Stimulated activated CD4-positive, alpha-beta T cell treated with anti-CD3 and anti-CD28 coated beads, Interleukin-1b, Interleukin-23, amount 100 ng/mL, for 48 hours (primary cell): ENCODE measurements at regions not wholly inside any gene's neighbourhood (a gene's known extent, or its start where the extent isn't known, plus 50 kb on each side); places are given as distances from the start of the nearest gene placed in this dataset.

Experiments
- DNase-seq: peaks from one replicate; pipeline ENCODE4 v3.0.0-alpha.2; 2020

DNA sequence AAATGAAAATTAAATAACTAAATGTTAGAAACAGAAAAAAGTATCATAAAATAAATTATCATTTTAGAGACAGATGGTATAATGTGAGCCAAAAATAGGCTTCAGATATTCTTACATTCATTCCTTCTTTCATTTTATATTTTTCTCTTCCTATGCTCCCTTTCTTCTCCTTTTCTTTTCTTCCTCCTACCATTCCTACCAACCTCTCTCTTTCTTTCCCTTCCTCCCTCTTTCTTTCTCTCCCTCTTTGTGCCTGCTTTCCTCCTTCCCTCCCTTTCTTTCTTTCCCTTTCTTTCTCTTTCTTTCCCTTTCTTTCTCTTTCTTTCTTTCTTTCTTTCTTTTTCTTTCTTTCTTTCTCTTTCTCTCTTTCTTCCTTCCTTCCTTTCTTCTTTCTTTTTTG, 275.6 kb upstream of the ELAC2 start:
- no peak for DNase-seq

GRCh38 chr17:13292291-13292690, 274.5 kb upstream of the ELAC2 start:
- DNase-seq = no peak

- no peak for DNase-seq
Measured at GRCh38 chr17:13288248-13288647, 270.4 kb upstream of the ELAC2 start.

GRCh38 chr17:13287226-13287625, 269.4 kb upstream of the ELAC2 start:
- no peak for DNase-seq

DNA sequence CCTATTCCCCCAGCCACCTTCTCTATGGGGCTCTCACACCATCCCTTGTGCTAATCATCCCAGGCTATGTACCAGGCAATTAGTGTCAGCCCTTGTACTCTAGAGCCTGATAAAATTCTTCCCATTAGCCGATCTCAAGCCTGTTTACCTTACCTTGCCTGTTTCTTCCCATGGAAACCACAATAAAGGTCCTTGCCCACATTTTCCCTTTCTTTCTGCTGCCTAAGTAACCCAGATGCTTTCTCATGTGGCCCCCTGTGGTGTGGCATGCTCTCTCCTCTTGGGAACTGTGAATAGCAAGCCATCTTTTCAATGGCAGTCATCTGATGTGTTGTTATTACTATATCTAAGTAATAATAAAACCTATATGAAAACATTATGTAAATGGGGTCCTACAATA, 265.8 kb upstream of the ELAC2 start:
- DNase-seq = no peak

DNA sequence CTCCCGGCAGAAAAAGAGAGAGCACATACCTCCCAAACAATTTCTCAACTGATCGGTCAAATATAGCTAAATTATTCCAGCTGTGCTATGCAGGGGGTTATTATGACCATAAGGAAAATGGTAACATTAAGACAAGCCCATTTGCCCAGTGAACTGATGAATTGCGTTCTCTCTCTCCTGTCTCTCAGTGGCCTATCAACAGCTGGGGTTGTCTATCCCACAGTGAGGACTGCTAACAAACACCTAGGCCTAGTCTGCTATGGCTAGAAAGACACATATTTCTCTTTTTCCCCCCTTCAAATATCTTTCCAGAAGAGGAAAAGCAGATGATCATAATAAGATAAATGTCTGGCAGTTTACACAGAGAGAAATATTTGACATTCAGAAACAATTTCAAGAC, 263.8 kb upstream of the ELAC2 start:
- no peak for DNase-seq

DNA sequence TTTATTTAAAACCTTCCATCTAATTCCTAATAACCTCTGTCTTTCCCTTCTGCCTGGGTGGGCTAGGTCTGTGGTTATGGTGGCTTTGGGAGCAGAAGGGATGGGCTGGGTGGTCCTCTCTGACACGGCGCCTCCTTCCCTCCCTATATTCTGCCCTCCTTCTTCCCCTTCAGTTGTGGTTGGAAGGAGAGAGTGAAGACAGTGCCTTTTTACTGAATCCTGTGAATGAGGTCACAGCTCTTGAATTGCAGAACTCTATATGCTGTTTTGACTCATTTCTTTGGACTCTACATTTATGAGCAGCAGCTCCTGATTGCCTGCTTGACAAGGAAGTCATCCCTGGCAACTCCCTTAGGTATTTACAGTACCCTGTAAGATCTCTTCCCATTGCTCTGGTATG, 256.0 kb upstream of the ELAC2 start:
- DNase-seq = no peak

DNA sequence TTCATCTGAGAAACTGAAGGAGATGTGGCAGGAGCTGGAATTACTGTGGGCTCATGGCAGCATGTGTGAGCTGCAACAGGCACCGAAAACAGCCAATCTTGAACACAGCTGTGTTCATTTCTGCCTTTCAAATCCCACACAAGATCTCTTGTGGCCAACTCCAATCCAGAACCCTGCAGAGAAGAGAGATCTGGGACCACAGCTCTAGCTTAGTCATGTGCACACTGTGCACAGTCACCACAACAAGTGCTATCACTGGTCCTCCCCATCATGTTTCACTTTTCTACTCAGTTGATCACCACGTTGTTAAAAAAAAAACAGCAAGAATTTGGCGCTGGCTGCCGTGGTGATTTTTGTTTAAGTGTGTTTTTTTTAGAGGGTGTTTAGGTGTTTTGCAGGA, 254.5 kb upstream of the ELAC2 start:
- no peak for DNase-seq

DNA sequence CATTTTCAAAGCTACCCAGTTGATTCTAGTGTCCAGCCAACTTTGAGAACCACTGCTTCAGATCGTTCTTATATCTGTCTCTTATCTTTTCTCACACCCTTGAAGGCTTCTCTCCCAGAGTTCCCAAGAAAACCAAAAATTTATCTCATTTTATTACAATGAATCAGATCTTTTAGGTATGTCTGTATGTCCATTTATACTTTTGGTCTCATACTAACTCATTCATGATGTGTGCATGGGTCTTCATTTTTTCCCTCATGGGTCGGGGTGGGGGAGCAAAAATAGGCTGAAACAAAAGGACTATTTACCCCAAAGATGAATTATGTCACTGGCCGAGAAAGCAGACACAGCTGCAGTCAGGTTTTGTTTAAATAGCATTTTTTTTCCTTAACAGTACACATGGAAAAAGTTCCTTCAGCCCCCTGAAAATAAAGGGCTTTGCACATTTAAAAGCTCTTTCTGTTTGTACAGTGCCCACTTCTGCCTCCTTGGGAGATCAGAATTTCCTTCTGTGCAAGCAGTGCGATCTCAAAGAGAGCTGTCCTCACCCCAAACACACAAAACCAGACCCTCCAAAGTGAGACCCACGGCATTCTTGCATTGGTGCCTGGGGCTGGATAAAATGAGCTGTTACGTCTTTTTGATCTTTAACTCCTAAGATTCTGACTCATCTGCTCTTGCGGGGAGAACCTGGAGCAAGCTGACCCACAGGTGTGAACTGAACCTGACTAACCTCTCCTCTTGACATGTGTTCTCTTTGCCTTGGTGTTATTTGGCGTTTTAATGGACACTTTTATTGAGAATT, 251.2 kb upstream of the ELAC2 start:
- no peak for DNase-seq

- no peak for DNase-seq
Measured at GRCh38 chr17:13266606-13267005, 248.8 kb upstream of the ELAC2 start.

- no peak for DNase-seq
Measured at GRCh38 chr17:13265311-13265710, 247.5 kb upstream of the ELAC2 start.

DNA sequence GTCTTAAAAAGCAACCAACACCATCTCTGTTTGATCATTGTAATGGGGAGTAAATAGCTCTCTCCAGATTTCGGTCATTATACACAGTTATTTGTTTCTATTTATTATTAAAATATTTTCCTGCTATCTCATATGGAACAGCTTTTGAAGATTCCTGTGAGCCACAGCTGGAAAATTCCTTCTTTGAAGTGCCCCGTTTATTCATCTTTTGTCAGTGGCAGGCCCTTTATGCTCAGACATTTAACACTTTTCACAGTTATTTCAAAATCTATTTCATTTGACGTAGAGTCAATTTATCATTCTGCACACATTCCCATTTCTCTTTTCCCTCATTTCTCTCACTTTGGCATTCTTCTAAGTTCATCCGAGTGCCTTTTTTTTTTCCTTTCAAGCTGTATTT, 245.9 kb upstream of the ELAC2 start:
- DNase-seq = no peak

DNA sequence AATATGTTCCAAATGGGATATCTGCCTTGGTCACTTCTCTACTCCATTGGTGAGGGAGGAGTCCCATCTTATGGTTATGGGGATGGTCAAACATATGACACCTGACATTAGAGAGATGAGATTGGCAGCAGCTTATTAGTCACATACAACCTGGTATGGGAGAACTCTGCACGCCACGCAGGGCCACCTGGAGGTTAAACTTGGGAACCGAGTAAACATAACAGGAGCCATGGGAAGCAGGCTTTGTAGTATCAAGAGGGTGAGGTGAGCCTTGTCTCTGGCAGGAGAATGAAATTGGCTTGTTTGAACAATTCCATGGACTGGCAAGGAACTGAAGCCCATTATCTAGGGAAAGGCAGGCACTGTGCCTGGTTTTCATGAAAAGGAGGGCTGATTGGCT, 238.7 kb upstream of the ELAC2 start:
- no peak for DNase-seq

DNA sequence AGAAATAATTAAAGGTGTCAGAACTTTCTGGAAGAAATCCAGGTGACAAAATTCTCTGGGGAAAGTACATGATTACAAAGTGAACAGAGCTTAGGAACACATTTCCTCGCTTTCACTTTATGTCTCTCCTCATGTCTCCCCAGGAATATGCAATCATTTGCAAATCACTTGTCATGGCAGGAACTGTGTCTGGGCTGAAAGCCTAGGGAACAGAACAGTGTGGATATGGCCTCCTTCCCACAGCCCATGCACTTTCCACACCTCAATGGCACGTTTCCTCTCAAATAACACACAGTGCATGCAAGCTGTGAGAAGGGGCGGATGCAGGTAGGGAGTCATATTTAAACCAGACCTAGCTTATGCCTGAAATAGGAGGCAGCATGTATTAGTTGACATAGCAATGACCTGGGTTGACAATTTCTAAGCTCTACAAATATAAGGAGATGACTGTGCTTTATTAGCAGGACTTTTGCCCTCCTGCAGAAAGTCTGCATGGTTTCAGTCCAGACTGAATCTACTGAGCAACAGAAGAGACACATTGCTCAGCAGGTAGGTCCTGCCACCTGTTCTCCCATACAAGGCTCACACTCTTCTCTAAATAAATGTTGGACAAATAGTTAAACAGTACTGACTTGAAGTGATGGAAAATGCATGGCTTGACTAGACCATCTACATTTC, 236.0 kb upstream of the ELAC2 start:
- DNase-seq = no peak

DNA sequence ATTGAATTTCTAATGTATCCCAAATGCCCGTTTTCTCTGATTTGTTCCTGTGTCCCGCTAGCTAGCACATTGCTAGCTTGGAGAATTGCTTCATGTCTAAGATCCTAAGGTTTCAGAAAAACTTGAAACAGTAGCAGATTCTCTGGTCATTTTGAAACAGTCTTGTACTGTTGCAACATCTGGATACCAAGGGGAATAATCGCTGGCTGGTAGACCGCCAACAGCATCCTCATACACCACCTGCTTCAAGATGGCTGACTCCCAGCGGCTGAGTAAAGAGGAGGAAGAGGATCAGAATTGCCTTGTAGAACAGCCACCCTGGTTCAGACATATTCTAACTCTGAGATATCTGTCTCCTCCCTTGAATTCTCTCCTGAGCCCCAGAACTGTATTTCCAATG, 226.7 kb upstream of the ELAC2 start:
- no peak for DNase-seq

- DNase-seq = no peak
Measured at GRCh38 chr17:13243585-13243984, 225.8 kb upstream of the ELAC2 start.

DNA sequence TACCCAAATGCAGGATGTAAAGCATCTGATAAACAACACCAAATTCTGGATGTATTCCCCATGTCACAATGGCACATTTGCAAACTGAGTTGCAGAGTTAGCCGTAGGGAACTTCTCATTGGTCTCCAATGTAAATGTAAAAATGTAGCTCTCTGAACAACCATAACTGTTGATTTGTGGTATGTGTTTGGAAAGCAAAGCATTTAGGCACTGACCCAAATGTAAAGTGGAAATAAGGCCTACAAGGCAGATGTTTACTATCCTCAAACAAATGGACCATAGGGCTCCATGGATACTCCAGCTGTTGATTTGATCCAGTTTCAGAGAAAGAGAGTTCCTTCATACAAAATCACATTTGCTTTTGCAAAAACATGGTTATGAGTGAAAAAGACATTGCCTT, 223.0 kb upstream of the ELAC2 start:
- DNase-seq = no peak

GRCh38 chr17:13230350-13231264, 212.8 kb upstream of the ELAC2 start:
- DNase-seq = no peak

DNA sequence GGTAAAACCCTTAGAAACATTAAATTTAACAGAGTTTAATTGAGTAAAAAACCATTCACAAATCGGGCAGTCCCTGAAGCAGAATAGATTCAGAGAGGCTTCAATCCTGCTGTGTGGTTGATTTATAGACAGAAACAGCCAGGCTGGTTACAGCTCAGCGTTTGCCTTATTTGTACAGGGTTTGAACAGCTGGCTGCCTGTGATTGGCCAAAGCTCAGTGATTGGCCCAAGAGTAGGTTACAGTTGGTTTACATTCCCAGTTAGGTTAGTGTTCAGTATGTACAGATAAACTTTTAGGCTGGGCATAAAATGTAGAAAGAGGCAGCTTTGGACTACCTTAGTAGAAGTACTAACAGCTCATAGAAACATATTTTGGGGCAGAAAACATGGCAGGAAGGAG, 210.4 kb upstream of the ELAC2 start:
- DNase-seq = no peak

DNA sequence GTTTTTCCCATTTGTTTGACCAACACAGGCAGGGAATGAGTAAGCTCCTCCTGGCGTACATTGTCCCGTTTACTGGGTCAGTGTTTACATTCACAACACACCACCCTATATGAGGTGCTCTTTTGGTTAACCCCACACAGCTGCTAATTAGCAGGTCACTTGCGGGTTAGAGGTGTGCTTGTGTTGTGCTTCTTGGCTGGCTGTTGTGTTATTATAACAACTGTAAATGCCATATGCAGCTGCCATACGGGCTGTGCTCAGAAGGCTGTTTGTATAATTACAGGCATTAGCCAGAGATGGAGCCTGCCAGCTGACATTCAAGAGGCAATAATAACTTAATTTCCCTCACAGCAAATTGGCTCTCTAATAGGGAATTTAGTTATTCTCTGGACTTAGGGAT, 205.1 kb upstream of the ELAC2 start:
- DNase-seq = no peak

GRCh38 chr17:13212860-13213259, 195.0 kb upstream of the ELAC2 start:
- DNase-seq = no peak

DNA sequence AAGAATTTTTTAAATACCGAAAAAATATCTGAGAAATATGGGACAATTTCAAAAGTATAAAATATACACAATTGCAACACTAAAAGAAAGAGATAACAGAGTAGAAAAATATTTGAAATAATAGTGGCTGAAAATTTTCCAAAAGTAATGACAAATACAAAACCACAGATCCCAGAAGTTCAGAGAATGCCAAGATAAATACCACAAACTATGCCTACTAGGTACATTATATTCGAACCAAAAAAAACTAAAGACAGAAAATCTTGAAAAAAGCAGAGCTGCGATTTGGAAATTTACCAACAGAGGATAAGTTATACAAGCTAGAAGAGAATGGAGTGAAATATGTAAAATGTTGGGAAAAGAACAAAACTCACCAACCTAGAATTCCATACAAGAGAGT, 191.3 kb upstream of the ELAC2 start:
- no peak for DNase-seq

DNA sequence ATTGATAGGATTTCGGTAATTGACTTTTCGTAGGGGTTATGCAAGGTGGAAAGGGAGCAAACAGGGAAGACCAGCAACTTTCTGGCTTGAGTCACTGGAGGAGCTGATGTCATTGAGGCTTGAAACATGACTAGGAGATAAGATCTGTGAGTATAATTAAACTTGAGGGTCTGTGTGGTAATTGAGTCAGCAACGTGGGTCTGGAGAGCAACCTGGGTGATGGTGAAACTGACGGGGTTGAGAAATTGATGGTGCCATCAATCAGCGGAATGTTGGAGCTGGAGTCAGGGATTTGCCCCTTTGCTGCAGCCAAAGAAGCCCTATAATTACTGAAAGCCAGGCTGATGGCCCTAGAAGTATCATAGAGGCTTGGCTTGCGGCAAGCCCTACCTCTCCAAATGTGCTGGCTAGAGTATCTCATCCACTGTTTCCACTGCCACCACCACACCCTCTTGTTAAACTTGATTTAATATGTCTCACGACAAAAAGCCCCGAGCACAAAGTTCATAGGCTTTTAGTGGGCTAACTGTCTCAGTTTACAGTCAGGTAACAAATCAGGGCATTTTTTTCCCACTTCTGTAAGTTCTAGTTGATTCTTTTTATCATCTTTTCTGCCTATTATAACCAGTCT, 186.9 kb upstream of the ELAC2 start:
- no peak for DNase-seq
